ENCODE measurements at regions not wholly inside any gene's neighbourhood (a gene's known extent, or its start where the extent isn't known, plus 50 kb on each side); places are given as distances from the start of the nearest gene placed in this dataset.

- no peak for TF ChIP-seq POLR2A (IDR thresholded peaks at IDR 0.05; ENCODE audit: low read depth, low read length)
- no peak for TF ChIP-seq POLR2AphosphoS5 (IDR thresholded peaks at IDR 0.05; ENCODE audit: low read depth, low read length)
- TF ChIP-seq TAF1 (IDR thresholded peaks at IDR 0.05; ENCODE audit: low read depth, low read length): no peak
- TF ChIP-seq SPI1 (IDR thresholded peaks at IDR 0.05; ENCODE audit: low read depth, low read length): no peak
Observed at GRCh38 chr10:28214219-28214618, 88.6 kb downstream of the MPP7 start.

Measured in GM12891 (cell line).